A172 (cell line): ENCODE measurements at regions not wholly inside any gene's neighbourhood (a gene's known extent, or its start where the extent isn't known, plus 50 kb on each side); places are given as distances from the start of the nearest gene placed in this dataset.
"Not testable (repeated sequence)": the region's sequence is repeated elsewhere in the genome, so short reads cannot be mapped to it uniquely, and the experiment has no call there.

Experiments
- DNase-seq: peaks from one replicate; pipeline ENCODE4 v3.0.0-alpha.2; 2015; ENCODE audit warnings: low spot score

GRCh38 chr9:7467186-7467585, 332.4 kb downstream of the DMAC1 start:
- no peak for DNase-seq

GRCh38 chr9:7461791-7462190, 337.8 kb downstream of the DMAC1 start:
- DNase-seq, result no peak

GRCh38 chr9:7456793-7457530, 342.6 kb downstream of the DMAC1 start:
- DNase-seq, result no peak

GRCh38 chr9:7456377-7456776, 343.2 kb downstream of the DMAC1 start:
- no peak for DNase-seq

- DNase-seq, result no peak
Observed at GRCh38 chr9:7454624-7455023, 345.0 kb downstream of the DMAC1 start.

- peak; percentile 41 for DNase-seq
Observed at GRCh38 chr9:7452378-7452777, 347.2 kb downstream of the DMAC1 start.

GRCh38 chr9:7451062-7451461, 348.5 kb downstream of the DMAC1 start:
- DNase-seq, result no peak

- no peak for DNase-seq
Observed at GRCh38 chr9:7443541-7443940, 356.0 kb downstream of the DMAC1 start.

- DNase-seq, result peak; percentile 4
Observed at GRCh38 chr9:7439355-7439995, 360.1 kb downstream of the DMAC1 start.

- DNase-seq, result no peak
Observed at GRCh38 chr9:7436754-7437153, 362.8 kb downstream of the DMAC1 start.

- no peak for DNase-seq
Observed at GRCh38 chr9:7433508-7434292, 365.9 kb downstream of the DMAC1 start.

GRCh38 chr9:7432989-7433388, 366.6 kb downstream of the DMAC1 start:
- DNase-seq, result no peak

- DNase-seq, result not testable (repeated sequence)
Observed at GRCh38 chr9:7417397-7417796, 382.2 kb downstream of the DMAC1 start.

GRCh38 chr9:7415836-7416235, 383.7 kb downstream of the DMAC1 start:
- no peak for DNase-seq

- no peak for DNase-seq
Observed at GRCh38 chr9:7408845-7409244, 390.7 kb downstream of the DMAC1 start.

- DNase-seq, result no peak
Observed at GRCh38 chr9:7407246-7407645, 392.3 kb downstream of the DMAC1 start.

GRCh38 chr9:7405924-7406604, 393.5 kb downstream of the DMAC1 start:
- no peak for DNase-seq

GRCh38 chr9:7403839-7404487, 395.6 kb downstream of the DMAC1 start:
- DNase-seq, result no peak

GRCh38 chr9:7403028-7403389, 396.6 kb downstream of the DMAC1 start:
- DNase-seq, result no peak

GRCh38 chr9:7402334-7403027, 397.1 kb downstream of the DMAC1 start:
- peak; percentile 6 for DNase-seq

- DNase-seq, result no peak
Observed at GRCh38 chr9:7401116-7401515, 398.5 kb downstream of the DMAC1 start.
